Progenitor cell of endocrine pancreas (in vitro differentiated cells): ENCODE measurements at regions not wholly inside any gene's neighbourhood (a gene's known extent, or its start where the extent isn't known, plus 50 kb on each side); places are given as distances from the start of the nearest gene placed in this dataset.

ENCODE experiments used
- DNase-seq: peaks from one replicate; pipeline ENCODE4 v3.0.0; 2021; ENCODE audit warnings: low spot score; ENCODE audit not compliant: unreplicated experiment
- H3K27ac Mint-ChIP-seq: 2 replicates; pipeline ENCODE4 v1.8.0; 2021; ENCODE audit warnings: mild to moderate bottlenecking, moderate library complexity, mixed read lengths
- H3K27me3 Mint-ChIP-seq: 2 replicates; pipeline ENCODE4 v1.8.0; 2021; ENCODE audit warnings: mixed read lengths
- H3K36me3 Mint-ChIP-seq: 2 replicates; pipeline ENCODE4 v1.8.0; 2022; ENCODE audit warnings: mixed read lengths; ENCODE audit not compliant: insufficient read depth
- H3K4me1 Mint-ChIP-seq: 2 replicates; pipeline ENCODE4 v1.8.0; 2021; ENCODE audit warnings: low read depth, mixed read lengths
- H3K4me3 Mint-ChIP-seq: 2 replicates; pipeline ENCODE4 v1.8.0; 2021; ENCODE audit warnings: low read depth, mild to moderate bottlenecking, moderate library complexity, mixed read lengths
- H3K9me3 Mint-ChIP-seq: 2 replicates; pipeline ENCODE4 v1.8.0; 2021; ENCODE audit warnings: low read depth, mixed read lengths
- CTCF ChIP-seq: fragments of 200-600 bp; sonication (generic); IDR thresholded peaks from one replicate; pipeline ENCODE4 v1.5.0; 2021; ENCODE audit warnings: antibody characterized with exemption, mild to moderate bottlenecking; ENCODE audit not compliant: unreplicated experiment

GRCh38 chr5:162391833-162392232 lies 324.3 kb downstream of the GABRG2 start:
- Mint-ChIP-seq H3K27me3 (no peaks in the 10 kb centered on the region), H3K27ac (no peak overlapping the region), H3K4me3 (no peak overlapping the region), H3K9me3 (peaks cover 2% of the 10 kb centered on the region), H3K36me3 (no peaks in the 10 kb centered on the region), H3K4me1 (no peaks in the 10 kb centered on the region)
- no peak for TF ChIP-seq CTCF
- no peak for DNase-seq

DNA sequence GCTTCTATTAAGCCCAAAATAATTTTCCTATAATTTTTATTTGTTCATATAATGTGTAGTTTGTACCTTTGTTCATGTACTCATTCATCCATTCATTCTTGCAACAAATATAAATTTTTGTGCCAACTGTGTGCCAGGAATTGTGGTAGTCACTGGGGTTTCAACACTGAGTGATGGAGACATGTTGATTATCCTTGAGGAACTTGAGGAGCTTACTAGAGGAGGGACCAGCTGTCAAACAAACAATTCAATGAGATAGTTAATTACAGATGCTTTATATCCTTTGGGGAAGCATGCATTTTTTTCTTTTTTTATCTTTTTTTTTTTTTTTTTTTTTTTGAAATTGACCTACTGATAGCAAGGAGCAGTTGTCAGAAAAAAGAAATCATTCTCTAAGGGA lies 324.8 kb downstream of the GABRG2 start:
- Mint-ChIP-seq H3K27ac (no peak overlapping the region), H3K9me3 (peaks cover 2% of the 10 kb centered on the region), H3K4me3 (no peak overlapping the region), H3K36me3 (no peaks in the 10 kb centered on the region), H3K27me3 (no peaks in the 10 kb centered on the region), H3K4me1 (no peaks in the 10 kb centered on the region)
- TF ChIP-seq CTCF: no peak
- DNase-seq: no peak

DNA sequence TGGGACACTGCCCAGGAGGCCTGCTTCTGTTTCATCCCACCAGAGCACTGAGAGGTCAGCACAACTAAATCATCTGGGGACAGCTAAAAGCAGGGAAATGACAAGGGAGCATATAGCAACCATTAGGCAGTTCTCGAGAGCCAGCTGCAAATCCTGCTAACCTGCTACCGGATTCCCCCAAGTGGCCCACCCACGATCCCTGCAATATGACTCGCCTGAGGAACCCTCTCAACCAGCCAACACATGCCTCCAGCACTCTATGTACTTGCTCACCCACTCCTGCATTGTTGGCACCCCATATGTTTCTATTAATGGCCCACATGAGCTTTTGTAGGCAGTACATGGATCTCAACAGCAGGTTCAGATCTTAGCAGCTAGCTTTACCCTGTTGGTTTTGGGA lies 326.0 kb downstream of the GABRG2 start:
- Mint-ChIP-seq H3K36me3 (no peaks in the 10 kb centered on the region), H3K4me3 (no peak overlapping the region), H3K9me3 (peaks cover 5% of the 10 kb centered on the region), H3K4me1 (no peaks in the 10 kb centered on the region), H3K27me3 (no peaks in the 10 kb centered on the region), H3K27ac (no peak overlapping the region)
- DNase-seq: no peak
- no peak for TF ChIP-seq CTCF

DNA sequence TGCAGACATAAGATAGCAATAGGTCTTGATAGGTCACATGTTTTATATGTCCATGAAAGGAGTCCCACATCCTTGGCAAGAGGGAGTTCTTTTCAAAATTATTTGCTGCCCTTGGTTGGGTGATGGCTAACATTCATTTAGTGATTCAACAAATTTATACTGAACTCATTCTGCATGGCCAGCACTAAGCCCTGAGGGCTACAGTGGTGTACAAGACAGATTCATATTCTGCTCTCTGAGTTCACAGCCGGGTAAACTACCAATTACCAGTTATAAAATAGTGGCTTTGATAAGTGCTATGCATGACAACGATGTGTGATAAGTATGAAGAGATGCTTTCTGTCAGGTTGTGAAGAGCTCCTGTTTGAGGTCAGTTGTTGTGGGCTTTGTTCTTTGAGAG lies 340.0 kb downstream of the GABRG2 start:
- no peak for DNase-seq
- H3K27ac Mint-ChIP-seq: no peak overlapping the region
- no peak overlapping the region for H3K4me3 Mint-ChIP-seq
- no peaks in the 10 kb centered on the region for H3K27me3 Mint-ChIP-seq
- H3K36me3 Mint-ChIP-seq: no peaks in the 10 kb centered on the region
- H3K9me3 Mint-ChIP-seq: no peaks in the 10 kb centered on the region
- TF ChIP-seq CTCF: no peak
- no peaks in the 10 kb centered on the region for H3K4me1 Mint-ChIP-seq

- no peak for TF ChIP-seq CTCF
- no peaks in the 10 kb centered on the region for H3K4me1 Mint-ChIP-seq
- no peaks in the 10 kb centered on the region for H3K9me3 Mint-ChIP-seq
- H3K27ac Mint-ChIP-seq: no peak overlapping the region
- H3K36me3 Mint-ChIP-seq: no peaks in the 10 kb centered on the region
- no peak for DNase-seq
- H3K27me3 Mint-ChIP-seq: no peaks in the 10 kb centered on the region
- no peak overlapping the region for H3K4me3 Mint-ChIP-seq
These were observed 342.8 kb downstream of the GABRG2 start for GRCh38 chr5:162410365-162410764.

DNA sequence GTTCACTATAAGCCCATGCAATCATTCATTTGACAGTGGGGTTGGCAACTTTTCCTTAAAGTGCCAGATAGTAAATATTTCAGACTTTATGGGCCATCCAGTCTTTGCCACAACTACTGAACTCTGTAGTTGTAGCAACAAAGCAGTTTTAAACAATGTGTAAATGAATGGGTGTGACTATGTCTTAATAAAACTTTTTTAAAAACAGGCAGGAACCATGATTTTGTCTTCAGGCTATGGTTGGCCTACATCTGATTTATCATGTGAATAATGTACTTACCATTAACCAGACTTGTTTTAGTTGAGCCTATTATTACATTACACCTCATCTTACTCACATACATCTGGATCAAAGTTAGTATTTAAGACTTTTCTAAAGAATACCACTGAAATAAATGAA lies 361.6 kb downstream of the GABRG2 start:
- no peak for DNase-seq
- Mint-ChIP-seq H3K27me3 (no peaks in the 10 kb centered on the region), H3K4me1 (no peaks in the 10 kb centered on the region), H3K9me3 (no peaks in the 10 kb centered on the region), H3K27ac (no peak overlapping the region), H3K36me3 (no peaks in the 10 kb centered on the region), H3K4me3 (no peak overlapping the region)
- TF ChIP-seq CTCF: no peak
